CD14-positive monocyte (primary cell): ENCODE measurements at regions not wholly inside any gene's neighbourhood (a gene's known extent, or its start where the extent isn't known, plus 50 kb on each side); places are given as distances from the start of the nearest gene placed in this dataset.
A peak's percentile ranks its signal among the peaks of the same experiment; 100 is the strongest.

Experiments used
- DNase-seq, 3 donors: peaks; one replicate each; pipeline ENCODE4 v3.0.0-alpha.2; 2011 to 2022
- H2AFZ ChIP-seq: 2 replicates; pipeline ENCODE4 v1.6.0; 2012; ENCODE audit warnings: mild to moderate bottlenecking, low read depth, low read length, inconsistent platforms; ENCODE audit not compliant: insufficient read depth, poor library complexity, severe bottlenecking
- H3K27ac ChIP-seq, 2 donors: 1 replicate in 1 of 2; 2 replicates in 1 of 2; pipeline ENCODE4 v1.5.1; 2012 to 2013; ENCODE audit warnings: low read length in 2 of 2, control low read depth in 1 of 2, inconsistent platforms in 1 of 2, low read depth in 1 of 2, mild to moderate bottlenecking in 1 of 2
- H3K27me3 ChIP-seq, 2 donors: one replicate each; pipeline versions ENCODE4 v1.6.0 to v1.6.1; 2011 to 2013; ENCODE audit warnings: low read length in 2 of 2; ENCODE audit not compliant: control insufficient read depth in 2 of 2, insufficient read depth in 2 of 2
- H3K36me3 ChIP-seq, 2 donors: replicated peaks in 1 of 2; 1 replicate in 1 of 2; 2 replicates in 1 of 2; pipeline versions ENCODE4 v1.5.1 to v1.6.1; 2012 to 2013; ENCODE audit warnings: low read length in 2 of 2, control low read depth in 1 of 2, inconsistent platforms in 1 of 2, mild to moderate bottlenecking in 1 of 2; ENCODE audit not compliant: insufficient read depth in 2 of 2, control insufficient read depth in 1 of 2
- H3K4me1 ChIP-seq, 2 donors: 1 replicate in 1 of 2; 2 replicates in 1 of 2; pipeline versions ENCODE4 v1.5.1 to v1.6.1; 2012 to 2013; ENCODE audit warnings: low read length in 2 of 2, control low read depth in 1 of 2, inconsistent platforms in 1 of 2, mild to moderate bottlenecking in 1 of 2, moderate library complexity in 1 of 2; ENCODE audit not compliant: insufficient read depth in 2 of 2, control insufficient read depth in 1 of 2
- H3K4me2 ChIP-seq: replicated peaks from 2 replicates; pipeline ENCODE3; 2012; ENCODE audit warnings: low read length, moderate library complexity, mild to moderate bottlenecking; ENCODE audit not compliant: poor library complexity, severe bottlenecking; ENCODE audit errors: extremely low read depth
- H3K4me3 ChIP-seq, 3 experiments: fragments of 200-600 bp in 1 of 3; sonication (generic) in 1 of 3; replicated peaks in 1 of 3; 1 replicate in 2 of 3; 2 replicates in 1 of 3; pipeline ENCODE4 v1.5.1; 2011 to 2013; ENCODE audit warnings: low read length in 3 of 3, mild to moderate bottlenecking in 3 of 3, control low read depth in 2 of 3, low read depth in 2 of 3, inconsistent platforms in 1 of 3, moderate library complexity in 1 of 3
- H3K79me2 ChIP-seq: 2 replicates; pipeline ENCODE4 v1.6.0; 2012; ENCODE audit warnings: mild to moderate bottlenecking, control low read depth, inconsistent platforms, low read length, moderate library complexity; ENCODE audit not compliant: insufficient read depth
- H3K9ac ChIP-seq: 2 replicates; pipeline ENCODE4 v1.6.0; 2017; ENCODE audit warnings: low read length, mild to moderate bottlenecking; ENCODE audit not compliant: insufficient read depth, poor library complexity, severe bottlenecking
- H3K9me3 ChIP-seq, 2 donors: replicated peaks in 1 of 2; 1 replicate in 1 of 2; 2 replicates in 1 of 2; pipeline versions ENCODE4 v1.5.1 to v1.6.1; 2012 to 2013; ENCODE audit warnings: low read length in 2 of 2, control low read depth in 1 of 2; ENCODE audit not compliant: control insufficient read depth in 1 of 2, insufficient read depth in 1 of 2
- H4K20me1 ChIP-seq: 2 replicates; pipeline ENCODE4 v1.6.0; 2012; ENCODE audit warnings: mild to moderate bottlenecking, low read length, control low read depth, moderate library complexity; ENCODE audit not compliant: insufficient read depth
- H3K27ac Mint-ChIP-seq, 7 donors: one replicate each; pipeline ENCODE4 v1.8.0; 2020; ENCODE audit warnings: mild to moderate bottlenecking in 7 of 7, mixed read lengths in 7 of 7, moderate library complexity in 6 of 7, inconsistent platforms in 2 of 7
- H3K27me3 Mint-ChIP-seq, 3 donors: one replicate each; pipeline ENCODE4 v1.8.0; 2021 to 2022; ENCODE audit warnings: low read depth in 3 of 3, mild to moderate bottlenecking in 3 of 3, mixed read lengths in 3 of 3, moderate library complexity in 3 of 3, inconsistent platforms in 1 of 3
- H3K36me3 Mint-ChIP-seq, 2 donors: one replicate each; pipeline ENCODE4 v1.8.0; 2020; ENCODE audit warnings: mixed read lengths in 2 of 2, inconsistent platforms in 1 of 2, mild to moderate bottlenecking in 1 of 2
- H3K4me1 Mint-ChIP-seq: one replicate; pipeline ENCODE4 v1.8.0; 2020; ENCODE audit warnings: mild to moderate bottlenecking, mixed read lengths
- H3K4me3 Mint-ChIP-seq, 2 donors: one replicate each; pipeline ENCODE4 v1.8.0; 2020; ENCODE audit warnings: mild to moderate bottlenecking in 2 of 2, mixed read lengths in 2 of 2, moderate library complexity in 1 of 2
- H3K9me3 Mint-ChIP-seq, 7 donors: one replicate each; pipeline ENCODE4 v1.8.0; 2020 to 2022; ENCODE audit warnings: mixed read lengths in 7 of 7, mild to moderate bottlenecking in 6 of 7, moderate library complexity in 6 of 7, inconsistent platforms in 2 of 7
- WGBS: methylation state at CpG from one replicate; pipeline ENCODE4 v1.1.5; 2013; ENCODE audit warnings: missing lambda C conversion rate; ENCODE audit not compliant: insufficient coverage; 5-methylcytosine and 5-hydroxymethylcytosine counted together
- intact Hi-C, 2 donors: fragments of 100-400 bp; cut with micrococcal nuclease; formaldehyde crosslinking; loops; one replicate each; pipeline versions ENCODE4 v1.15.0 to v1.15.1; 2023
- TF ChIP-seq, protein P1 (sequence below): fragments of 200-600 bp; IDR thresholded peaks from one replicate; pipeline ENCODE4 v1.8.0; 2022; ENCODE audit warnings: antibody characterized with exemption, mild to moderate bottlenecking

DNA sequence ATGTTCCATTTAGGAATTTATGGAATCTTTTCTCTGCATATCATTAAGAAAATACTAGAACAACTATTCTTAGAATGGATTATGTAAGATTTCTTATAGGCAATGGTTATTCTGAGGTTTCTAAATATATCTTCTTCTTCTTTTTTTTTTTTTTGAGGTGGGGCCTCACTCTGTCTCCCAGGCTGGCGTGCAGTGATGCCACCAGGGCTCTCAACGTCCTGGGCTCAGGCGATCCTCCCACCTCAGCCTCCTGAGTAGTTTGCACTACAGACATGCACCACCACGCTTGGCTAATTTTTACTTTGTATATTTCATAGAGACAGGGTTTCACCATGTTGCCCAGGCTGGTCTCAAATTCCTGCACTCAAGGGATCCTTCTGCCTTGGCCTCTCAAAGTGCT, 137.2 kb downstream of the SREK1 start:
- DNase-seq: peak; percentile 31 to 43 (median 35)
- no peak overlapping the region for H2AFZ ChIP-seq
- H3K27me3 ChIP-seq: no peaks in the 10 kb centered on the region
- H3K9ac ChIP-seq: no peak overlapping the region
- H3K4me3 Mint-ChIP-seq: no peak overlapping the region
- H3K27ac ChIP-seq: no peak overlapping the region
- H3K36me3 ChIP-seq: no peaks in the 10 kb centered on the region
- no peaks in the 10 kb centered on the region for H3K9me3 ChIP-seq
- H4K20me1 ChIP-seq: no peaks in the 10 kb centered on the region
- H3K36me3 Mint-ChIP-seq: no peaks in the 10 kb centered on the region
- no peak overlapping the region for H3K4me3 ChIP-seq
- peak overlapping the region in 2 of 7 donors; percentile 39 to 81 for H3K27ac Mint-ChIP-seq
- H3K9me3 Mint-ChIP-seq: peaks cover 6 to 17% (median 13%) of the 10 kb centered on the region in 7 donors
- WGBS: no CpG with 5 or more reads among the region's 4 CpGs
- peaks cover 8 to 20% of the 10 kb centered on the region in 2 donors for H3K4me1 ChIP-seq
- no peak overlapping the region for H3K4me2 ChIP-seq
- no peaks in the 10 kb centered on the region for H3K79me2 ChIP-seq
- peaks cover 2 to 6% (median 4%) of the 10 kb centered on the region in 3 donors for H3K27me3 Mint-ChIP-seq
- peaks cover 21% of the 10 kb centered on the region for H3K4me1 Mint-ChIP-seq
- TF ChIP-seq, protein P1, sequence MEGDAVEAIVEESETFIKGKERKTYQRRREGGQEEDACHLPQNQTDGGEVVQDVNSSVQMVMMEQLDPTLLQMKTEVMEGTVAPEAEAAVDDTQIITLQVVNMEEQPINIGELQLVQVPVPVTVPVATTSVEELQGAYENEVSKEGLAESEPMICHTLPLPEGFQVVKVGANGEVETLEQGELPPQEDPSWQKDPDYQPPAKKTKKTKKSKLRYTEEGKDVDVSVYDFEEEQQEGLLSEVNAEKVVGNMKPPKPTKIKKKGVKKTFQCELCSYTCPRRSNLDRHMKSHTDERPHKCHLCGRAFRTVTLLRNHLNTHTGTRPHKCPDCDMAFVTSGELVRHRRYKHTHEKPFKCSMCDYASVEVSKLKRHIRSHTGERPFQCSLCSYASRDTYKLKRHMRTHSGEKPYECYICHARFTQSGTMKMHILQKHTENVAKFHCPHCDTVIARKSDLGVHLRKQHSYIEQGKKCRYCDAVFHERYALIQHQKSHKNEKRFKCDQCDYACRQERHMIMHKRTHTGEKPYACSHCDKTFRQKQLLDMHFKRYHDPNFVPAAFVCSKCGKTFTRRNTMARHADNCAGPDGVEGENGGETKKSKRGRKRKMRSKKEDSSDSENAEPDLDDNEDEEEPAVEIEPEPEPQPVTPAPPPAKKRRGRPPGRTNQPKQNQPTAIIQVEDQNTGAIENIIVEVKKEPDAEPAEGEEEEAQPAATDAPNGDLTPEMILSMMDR: no peak
- intact Hi-C loops: no loop called here

GRCh38 chr5:66284588-66285342, 140.7 kb downstream of the SREK1 start:
- Mint-ChIP-seq H3K27ac (no peak overlapping the region), H3K27me3 (peaks cover 0 to 2% (median 0%) of the 10 kb centered on the region in 3 donors), H3K9me3 (peaks cover 0 to 4% (median 2%) of the 10 kb centered on the region in 7 donors), H3K36me3 (no peaks in the 10 kb centered on the region), H3K4me1 (peaks cover 16% of the 10 kb centered on the region), H3K4me3 (no peak overlapping the region)
- intact Hi-C loops: no loop called here
- Histone ChIP-seq H3K36me3 (no peaks in the 10 kb centered on the region), H3K27ac (no peak overlapping the region), H3K9ac (no peak overlapping the region), H3K79me2 (no peaks in the 10 kb centered on the region), H2AFZ (no peak overlapping the region), H3K4me1 (peaks cover 8 to 20% of the 10 kb centered on the region in 2 donors), H3K4me3 (no peak overlapping the region), H3K9me3 (no peaks in the 10 kb centered on the region), H4K20me1 (no peaks in the 10 kb centered on the region), H3K27me3 (no peaks in the 10 kb centered on the region), H3K4me2 (no peak overlapping the region)
- WGBS: 86% methylated on average over 2 of the region's 2 CpGs
- TF ChIP-seq, protein P1: no peak
- no peak for DNase-seq
